GM12878 (cell line): ENCODE measurements at regions not wholly inside any gene's neighbourhood (a gene's known extent, or its start where the extent isn't known, plus 50 kb on each side); places are given as distances from the start of the nearest gene placed in this dataset.
A peak's percentile ranks its signal among the peaks of the same experiment; 100 is the strongest.

Experiments used
- BACH1 ChIP-seq: fragments of 450-650 bp; IDR thresholded peaks from 2 replicates; pipeline ENCODE4 v1.6.1; 2017; ENCODE audit warnings: mild to moderate bottlenecking, borderline replicate concordance
- BCL11A ChIP-seq: IDR thresholded peaks from 2 replicates; pipeline ENCODE4 v1.6.1; 2011; ENCODE audit warnings: low read depth, low read length
- CHD2 ChIP-seq: IDR thresholded peaks from 2 replicates; pipeline ENCODE4 v1.6.1; 2011; ENCODE audit warnings: low read depth, low read length, improper control_type of control experiment, borderline replicate concordance
- EED ChIP-seq: sonication (generic); IDR thresholded peaks from 2 replicates; pipeline ENCODE4 v1.6.1; 2016; ENCODE audit warnings: antibody characterized with exemption, low read depth
- GABPA ChIP-seq: IDR thresholded peaks from 2 replicates; pipeline ENCODE4 v1.6.1; 2014; ENCODE audit warnings: antibody characterized with exemption, low read depth, mild to moderate bottlenecking, inconsistent platforms
- MEF2A ChIP-seq: IDR thresholded peaks from 2 replicates; pipeline ENCODE4 v1.6.1; 2011; ENCODE audit warnings: low read depth, mild to moderate bottlenecking, low read length, moderate library complexity; ENCODE audit not compliant: insufficient read depth
- NFIC ChIP-seq: IDR thresholded peaks from 2 replicates; pipeline ENCODE4 v1.6.1; 2012; ENCODE audit warnings: low read depth, mild to moderate bottlenecking, inconsistent platforms, low read length, moderate library complexity
- NR2C2 ChIP-seq: IDR thresholded peaks from 2 replicates; pipeline ENCODE4 v1.6.1; 2011; ENCODE audit warnings: borderline replicate concordance, low read depth; ENCODE audit not compliant: control insufficient read depth, insufficient read length
- NRF1 ChIP-seq: conservative IDR thresholded peaks from 2 replicates; pipeline ENCODE4 v1.6.1; 2011; ENCODE audit warnings: mild to moderate bottlenecking, low read depth, low read length, improper control_type of control experiment
- PAX5 ChIP-seq: IDR thresholded peaks from 2 replicates; pipeline ENCODE4 v1.6.1; 2011; ENCODE audit warnings: low read depth, low read length, borderline replicate concordance
- RCOR1 ChIP-seq: conservative IDR thresholded peaks from 2 replicates; pipeline ENCODE4 v1.6.1; 2012; ENCODE audit warnings: low read depth, low read length, improper control_type of control experiment
- SMARCA5 ChIP-seq: fragments of 450-650 bp; IDR thresholded peaks from 2 replicates; pipeline ENCODE4 v1.6.1; 2017; ENCODE audit warnings: mild to moderate bottlenecking
- SMC3 ChIP-seq: IDR thresholded peaks from 2 replicates; pipeline ENCODE4 v1.6.1; 2011; ENCODE audit warnings: low read length, improper control_type of control experiment, borderline replicate concordance
- SP1 ChIP-seq: IDR thresholded peaks from one replicate; pipeline ENCODE4 v1.6.1; 2011; ENCODE audit warnings: low read depth, low read length
- SREBF1 ChIP-seq: IDR thresholded peaks from 2 replicates; pipeline ENCODE4 v1.6.1; 2012; ENCODE audit warnings: mild to moderate bottlenecking, low read length
- TAF1 ChIP-seq: IDR thresholded peaks from 2 replicates; pipeline ENCODE4 v1.6.1; 2011; ENCODE audit warnings: mild to moderate bottlenecking, low read depth, low read length, borderline replicate concordance
- TCF7 ChIP-seq: IDR thresholded peaks from 2 replicates; pipeline ENCODE4 v1.6.1; 2014; ENCODE audit warnings: antibody characterized with exemption, borderline replicate concordance
- ZBED1 ChIP-seq: IDR thresholded peaks from 2 replicates; pipeline ENCODE4 v1.6.1; 2016; ENCODE audit warnings: borderline replicate concordance
- ZBTB4 ChIP-seq: fragments of 450-650 bp; formaldehyde crosslinking; IDR thresholded peaks from 2 replicates; pipeline ENCODE4 v1.4.0; 2022; ENCODE audit warnings: mild to moderate bottlenecking, moderate library complexity
- ZNF384 ChIP-seq: IDR thresholded peaks from 2 replicates; pipeline ENCODE4 v1.6.1; 2012; ENCODE audit warnings: low read depth, mild to moderate bottlenecking, low read length, improper control_type of control experiment, borderline replicate concordance
- TF ChIP-seq, protein P1 (sequence below): IDR thresholded peaks from 2 replicates; pipeline ENCODE4 v1.6.1; 2011; ENCODE audit warnings: low read depth, mild to moderate bottlenecking, low read length, moderate library complexity, borderline replicate concordance; ENCODE audit errors: extremely low read depth
- TF ChIP-seq, protein P2 (sequence below): IDR thresholded peaks from 2 replicates; pipeline ENCODE4 v1.6.1; 2012; ENCODE audit warnings: low read length, inconsistent platforms
- TF ChIP-seq, protein P3 (sequence below): fragments of 450-650 bp; IDR thresholded peaks from 2 replicates; pipeline ENCODE4 v1.6.1; 2017; ENCODE audit warnings: low read depth, mild to moderate bottlenecking, moderate library complexity
- TF ChIP-seq, protein P4 (sequence below): fragments of 450-650 bp; IDR thresholded peaks from 2 replicates; pipeline ENCODE4 v1.6.1; 2016; ENCODE audit warnings: mild to moderate bottlenecking

- TF ChIP-seq, protein P1, sequence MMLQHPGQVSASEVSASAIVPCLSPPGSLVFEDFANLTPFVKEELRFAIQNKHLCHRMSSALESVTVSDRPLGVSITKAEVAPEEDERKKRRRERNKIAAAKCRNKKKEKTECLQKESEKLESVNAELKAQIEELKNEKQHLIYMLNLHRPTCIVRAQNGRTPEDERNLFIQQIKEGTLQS, result no peak
- TF ChIP-seq SREBF1 (no peak; the same call in 1 of the 2 replicates), NR2C2 (no peak), SMC3 (no peak), SP1 (no peak), EED (no peak), GABPA (no peak), BACH1 (peak; percentile 98), ZBED1 (no peak), PAX5 (no peak), ZNF384 (no peak), NRF1 (no peak), NFIC (peak; percentile 75), CHD2 (no peak), ZBTB4 (no peak), TAF1 (no peak), RCOR1 (no peak), SMARCA5 (peak; percentile 75; the same call in 1 of the 2 replicates), BCL11A (peak; percentile 68; the same call in 1 of the 2 replicates), TCF7 (no peak), MEF2A (peak; percentile 90)
- TF ChIP-seq, protein P2, sequence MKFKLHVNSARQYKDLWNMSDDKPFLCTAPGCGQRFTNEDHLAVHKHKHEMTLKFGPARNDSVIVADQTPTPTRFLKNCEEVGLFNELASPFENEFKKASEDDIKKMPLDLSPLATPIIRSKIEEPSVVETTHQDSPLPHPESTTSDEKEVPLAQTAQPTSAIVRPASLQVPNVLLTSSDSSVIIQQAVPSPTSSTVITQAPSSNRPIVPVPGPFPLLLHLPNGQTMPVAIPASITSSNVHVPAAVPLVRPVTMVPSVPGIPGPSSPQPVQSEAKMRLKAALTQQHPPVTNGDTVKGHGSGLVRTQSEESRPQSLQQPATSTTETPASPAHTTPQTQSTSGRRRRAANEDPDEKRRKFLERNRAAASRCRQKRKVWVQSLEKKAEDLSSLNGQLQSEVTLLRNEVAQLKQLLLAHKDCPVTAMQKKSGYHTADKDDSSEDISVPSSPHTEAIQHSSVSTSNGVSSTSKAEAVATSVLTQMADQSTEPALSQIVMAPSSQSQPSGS, result peak; percentile 88
- TF ChIP-seq, protein P3, sequence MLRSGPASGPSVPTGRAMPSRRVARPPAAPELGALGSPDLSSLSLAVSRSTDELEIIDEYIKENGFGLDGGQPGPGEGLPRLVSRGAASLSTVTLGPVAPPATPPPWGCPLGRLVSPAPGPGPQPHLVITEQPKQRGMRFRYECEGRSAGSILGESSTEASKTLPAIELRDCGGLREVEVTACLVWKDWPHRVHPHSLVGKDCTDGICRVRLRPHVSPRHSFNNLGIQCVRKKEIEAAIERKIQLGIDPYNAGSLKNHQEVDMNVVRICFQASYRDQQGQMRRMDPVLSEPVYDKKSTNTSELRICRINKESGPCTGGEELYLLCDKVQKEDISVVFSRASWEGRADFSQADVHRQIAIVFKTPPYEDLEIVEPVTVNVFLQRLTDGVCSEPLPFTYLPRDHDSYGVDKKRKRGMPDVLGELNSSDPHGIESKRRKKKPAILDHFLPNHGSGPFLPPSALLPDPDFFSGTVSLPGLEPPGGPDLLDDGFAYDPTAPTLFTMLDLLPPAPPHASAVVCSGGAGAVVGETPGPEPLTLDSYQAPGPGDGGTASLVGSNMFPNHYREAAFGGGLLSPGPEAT, result peak; percentile 67; the same call in 1 of the 2 replicates
- TF ChIP-seq, protein P4, sequence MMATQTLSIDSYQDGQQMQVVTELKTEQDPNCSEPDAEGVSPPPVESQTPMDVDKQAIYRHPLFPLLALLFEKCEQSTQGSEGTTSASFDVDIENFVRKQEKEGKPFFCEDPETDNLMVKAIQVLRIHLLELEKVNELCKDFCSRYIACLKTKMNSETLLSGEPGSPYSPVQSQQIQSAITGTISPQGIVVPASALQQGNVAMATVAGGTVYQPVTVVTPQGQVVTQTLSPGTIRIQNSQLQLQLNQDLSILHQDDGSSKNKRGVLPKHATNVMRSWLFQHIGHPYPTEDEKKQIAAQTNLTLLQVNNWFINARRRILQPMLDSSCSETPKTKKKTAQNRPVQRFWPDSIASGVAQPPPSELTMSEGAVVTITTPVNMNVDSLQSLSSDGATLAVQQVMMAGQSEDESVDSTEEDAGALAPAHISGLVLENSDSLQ, result no peak
Measured at GRCh38 chr2:102080451-102081242, 61.9 kb upstream of the IL1R1 start (continued).
